H9 (cell line): ENCODE measurements at regions not wholly inside any gene's neighbourhood (a gene's known extent, or its start where the extent isn't known, plus 50 kb on each side); places are given as distances from the start of the nearest gene placed in this dataset.

Source experiments
- DNase-seq: peaks from one replicate; pipeline ENCODE4 v3.0.0-alpha.2; 2017
- H2AFZ ChIP-seq: one replicate; pipeline ENCODE4 v1.6.1; 2013; ENCODE audit warnings: mild to moderate bottlenecking, low read length, control low read depth, moderate library complexity
- H2AK5ac ChIP-seq: 2 replicates; pipeline ENCODE4 v1.6.1; 2013; ENCODE audit warnings: low read length, control low read depth, mixed read lengths; ENCODE audit not compliant: insufficient read length
- H2BK120ac ChIP-seq: one replicate; pipeline ENCODE4 v1.6.1; 2013; ENCODE audit warnings: low read depth, mild to moderate bottlenecking, low read length, control low read depth, inconsistent platforms; ENCODE audit not compliant: poor library complexity, severe bottlenecking
- H2BK12ac ChIP-seq: 2 replicates; pipeline ENCODE4 v1.6.1; 2013; ENCODE audit warnings: low read length, control low read depth, mixed read lengths, low read depth; ENCODE audit not compliant: insufficient read length
- H2BK15ac ChIP-seq: 2 replicates; pipeline ENCODE4 v1.6.1; 2013; ENCODE audit warnings: low read depth, low read length, control low read depth
- H2BK20ac ChIP-seq: one replicate; pipeline ENCODE4 v1.6.1; 2013; ENCODE audit warnings: low read depth, mild to moderate bottlenecking, low read length, control low read depth, inconsistent platforms; ENCODE audit not compliant: poor library complexity, severe bottlenecking
- H2BK5ac ChIP-seq: 2 replicates; pipeline ENCODE4 v1.6.1; 2013; ENCODE audit warnings: low read length, control low read depth, mixed read lengths; ENCODE audit not compliant: insufficient read length
- H3K14ac ChIP-seq: 2 replicates; pipeline ENCODE4 v1.6.1; 2013; ENCODE audit warnings: low read length, control low read depth; ENCODE audit not compliant: insufficient read depth
- H3K18ac ChIP-seq: 2 replicates; pipeline ENCODE4 v1.6.1; 2013; ENCODE audit warnings: low read depth, mild to moderate bottlenecking, mixed read lengths, low read length, control low read depth; ENCODE audit not compliant: insufficient read length
- H3K23ac ChIP-seq: 2 replicates; pipeline ENCODE4 v1.6.1; 2013; ENCODE audit warnings: low read length, control low read depth, mixed read lengths, low read depth; ENCODE audit not compliant: insufficient read length
- H3K23me2 ChIP-seq: 2 replicates; pipeline ENCODE4 v1.6.1; 2013; ENCODE audit warnings: low read depth, mild to moderate bottlenecking, mixed read lengths, low read length, control low read depth; ENCODE audit not compliant: insufficient read length, poor library complexity, severe bottlenecking
- H3K27ac ChIP-seq: 2 replicates; pipeline ENCODE4 v1.5.1; 2013; ENCODE audit warnings: low read length, control low read depth, mixed read lengths, low read depth; ENCODE audit not compliant: insufficient read length
- H3K27me3 ChIP-seq: 2 replicates; pipeline ENCODE4 v1.6.1; 2013; ENCODE audit warnings: low read length, control low read depth, inconsistent platforms; ENCODE audit not compliant: insufficient read depth
- H3K4ac ChIP-seq: 2 replicates; pipeline ENCODE4 v1.6.1; 2013; ENCODE audit warnings: low read depth, mild to moderate bottlenecking, control low read depth, inconsistent platforms, low read length, moderate library complexity
- H3K4me1 ChIP-seq: 2 replicates; pipeline ENCODE4 v1.6.1; 2013; ENCODE audit warnings: low read length, control low read depth, inconsistent platforms; ENCODE audit not compliant: insufficient read depth
- H3K4me2 ChIP-seq: 2 replicates; pipeline ENCODE4 v1.6.1; 2013; ENCODE audit warnings: low read length, control low read depth, mixed read lengths; ENCODE audit not compliant: insufficient read length, insufficient read depth
- H3K56ac ChIP-seq: 2 replicates; pipeline ENCODE4 v1.6.1; 2013; ENCODE audit warnings: low read depth, mild to moderate bottlenecking, mixed read lengths, low read length, control low read depth; ENCODE audit not compliant: insufficient read length
- H3K79me1 ChIP-seq: 2 replicates; pipeline ENCODE4 v1.6.1; 2013; ENCODE audit warnings: low read depth, mild to moderate bottlenecking, moderate library complexity, low read length, control low read depth, inconsistent platforms; ENCODE audit not compliant: insufficient read depth, poor library complexity, severe bottlenecking
- H3K79me2 ChIP-seq: 2 replicates; pipeline ENCODE4 v1.6.1; 2013; ENCODE audit warnings: low read length, control low read depth, inconsistent platforms; ENCODE audit not compliant: insufficient read depth
- H3K9ac ChIP-seq: 2 replicates; pipeline ENCODE4 v1.6.1; 2013; ENCODE audit warnings: low read length, control low read depth, mixed read lengths; ENCODE audit not compliant: insufficient read length; ENCODE audit errors: extremely low read depth
- H3K9me3 ChIP-seq: one replicate; pipeline ENCODE4 v1.6.1; 2013; ENCODE audit warnings: low read depth, low read length, inconsistent platforms; ENCODE audit not compliant: control insufficient read depth
- H3T11ph ChIP-seq: one replicate; pipeline ENCODE4 v1.6.1; 2013; ENCODE audit warnings: mild to moderate bottlenecking, low read length, control low read depth, inconsistent platforms
- H4K20me1 ChIP-seq: one replicate; pipeline ENCODE4 v1.6.1; 2013; ENCODE audit not compliant: control insufficient read depth, insufficient read length, insufficient read depth
- H4K5ac ChIP-seq: 2 replicates; pipeline ENCODE4 v1.6.1; 2013; ENCODE audit warnings: low read depth, mild to moderate bottlenecking, mixed read lengths, low read length, control low read depth; ENCODE audit not compliant: insufficient read length
- H4K8ac ChIP-seq: replicated peaks from 2 replicates; pipeline ENCODE4 v1.6.1; 2013; ENCODE audit warnings: low read length, control low read depth, mixed read lengths, low read depth; ENCODE audit not compliant: insufficient read length
- H4K91ac ChIP-seq: 2 replicates; pipeline ENCODE4 v1.6.1; 2013; ENCODE audit warnings: low read depth, mild to moderate bottlenecking, moderate library complexity, mixed read lengths, low read length, control low read depth; ENCODE audit not compliant: insufficient read length
- H3K27ac Mint-ChIP-seq, 3 experiments: 2 replicates in 2 of 3; 3 replicates in 1 of 3; pipeline ENCODE4 v1.8.0; 2020 to 2021; ENCODE audit warnings: mixed read lengths in 3 of 3, mild to moderate bottlenecking in 1 of 3, moderate library complexity in 1 of 3
- H3K27me3 Mint-ChIP-seq: 2 replicates; pipeline ENCODE4 v1.8.0; 2021; ENCODE audit warnings: low read depth, mild to moderate bottlenecking, moderate library complexity, mixed read lengths
- H3K36me3 Mint-ChIP-seq, 3 experiments: 2 replicates in 2 of 3; 3 replicates in 1 of 3; pipeline ENCODE4 v1.8.0; 2020 to 2021; ENCODE audit warnings: low read depth in 3 of 3, mixed read lengths in 3 of 3; ENCODE audit not compliant: insufficient read depth in 1 of 3
- H3K4me1 Mint-ChIP-seq, 2 experiments: 2 replicates each; pipeline ENCODE4 v1.8.0; 2020; ENCODE audit warnings: mixed read lengths in 2 of 2
- H3K4me3 Mint-ChIP-seq, 2 experiments: 2 replicates in 1 of 2; 3 replicates in 1 of 2; pipeline ENCODE4 v1.8.0; 2020 to 2021; ENCODE audit warnings: mild to moderate bottlenecking in 2 of 2, mixed read lengths in 2 of 2, moderate library complexity in 1 of 2
- H3K9me3 Mint-ChIP-seq, 2 experiments: 2 replicates in 1 of 2; 3 replicates in 1 of 2; pipeline ENCODE4 v1.8.0; 2020; ENCODE audit warnings: mild to moderate bottlenecking in 2 of 2, mixed read lengths in 2 of 2, moderate library complexity in 1 of 2
- WGBS: extraction: QIAGEN DNeasy Blood & Tissue Kit; methylation state at CpG from one replicate; pipeline ENCODE4 v1.1.7; 2013; ENCODE audit warnings: missing lambda C conversion rate, low lambda C conversion rate, mixed read lengths; ENCODE audit not compliant: insufficient read length; ENCODE audit errors: extremely low coverage; 5-methylcytosine and 5-hydroxymethylcytosine counted together
- TF ChIP-seq, protein P1 (sequence below): fragments of 200-600 bp; sonication (generic); conservative IDR thresholded peaks from 3 replicates; pipeline ENCODE4 v1.8.0; 2021; ENCODE audit warnings: antibody characterized with exemption, mild to moderate bottlenecking

GRCh38 chr9:135215571-135216161 is 128.2 kb downstream of the OLFM1 start:
- peaks cover 0 to 5% (median 4%) of the 10 kb centered on the region in 3 experiments; a peak in 4 of 7 replicates for H3K36me3 Mint-ChIP-seq
- peaks cover 7% of the 10 kb centered on the region in 2 experiments for H3K9me3 Mint-ChIP-seq
- no peak overlapping the region for H2AK5ac ChIP-seq
- no peak overlapping the region for H2BK5ac ChIP-seq
- no peak overlapping the region for H4K91ac ChIP-seq
- H3K4ac ChIP-seq, result no peak overlapping the region
- no peaks in the 10 kb centered on the region for H3K23me2 ChIP-seq
- H4K5ac ChIP-seq, result no peak overlapping the region
- no peak overlapping the region for H2BK20ac ChIP-seq
- H3K4me1 ChIP-seq, result peaks cover 8% of the 10 kb centered on the region; the same call in 1 of the 2 replicates
- H3K4me2 ChIP-seq, result no peak overlapping the region
- no peaks in the 10 kb centered on the region for H4K20me1 ChIP-seq
- H2BK12ac ChIP-seq, result no peak overlapping the region
- H3K27ac Mint-ChIP-seq, result no peak overlapping the region
- H2BK120ac ChIP-seq, result no peak overlapping the region
- H3K56ac ChIP-seq, result no peak overlapping the region
- no peak overlapping the region for H4K8ac ChIP-seq
- TF ChIP-seq, protein P1, sequence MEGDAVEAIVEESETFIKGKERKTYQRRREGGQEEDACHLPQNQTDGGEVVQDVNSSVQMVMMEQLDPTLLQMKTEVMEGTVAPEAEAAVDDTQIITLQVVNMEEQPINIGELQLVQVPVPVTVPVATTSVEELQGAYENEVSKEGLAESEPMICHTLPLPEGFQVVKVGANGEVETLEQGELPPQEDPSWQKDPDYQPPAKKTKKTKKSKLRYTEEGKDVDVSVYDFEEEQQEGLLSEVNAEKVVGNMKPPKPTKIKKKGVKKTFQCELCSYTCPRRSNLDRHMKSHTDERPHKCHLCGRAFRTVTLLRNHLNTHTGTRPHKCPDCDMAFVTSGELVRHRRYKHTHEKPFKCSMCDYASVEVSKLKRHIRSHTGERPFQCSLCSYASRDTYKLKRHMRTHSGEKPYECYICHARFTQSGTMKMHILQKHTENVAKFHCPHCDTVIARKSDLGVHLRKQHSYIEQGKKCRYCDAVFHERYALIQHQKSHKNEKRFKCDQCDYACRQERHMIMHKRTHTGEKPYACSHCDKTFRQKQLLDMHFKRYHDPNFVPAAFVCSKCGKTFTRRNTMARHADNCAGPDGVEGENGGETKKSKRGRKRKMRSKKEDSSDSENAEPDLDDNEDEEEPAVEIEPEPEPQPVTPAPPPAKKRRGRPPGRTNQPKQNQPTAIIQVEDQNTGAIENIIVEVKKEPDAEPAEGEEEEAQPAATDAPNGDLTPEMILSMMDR, result no peak
- H3T11ph ChIP-seq, result no peak overlapping the region
- no peak overlapping the region for H3K9ac ChIP-seq
- H3K14ac ChIP-seq, result no peak overlapping the region
- H3K27me3 ChIP-seq, result no peaks in the 10 kb centered on the region
- no peak overlapping the region for H3K27ac ChIP-seq
- no peaks in the 10 kb centered on the region for H3K79me2 ChIP-seq
- WGBS, result no CpG with 5 or more reads among the region's 14 CpGs
- DNase-seq, result no peak
- H3K4me3 Mint-ChIP-seq, result no peak overlapping the region
- no peaks in the 10 kb centered on the region for H3K79me1 ChIP-seq
- H3K4me1 Mint-ChIP-seq, result peaks cover 27 to 50% of the 10 kb centered on the region in 2 experiments
- H3K23ac ChIP-seq, result no peak overlapping the region
- H3K9me3 ChIP-seq, result no peaks in the 10 kb centered on the region
- H3K18ac ChIP-seq, result no peak overlapping the region
- H2BK15ac ChIP-seq, result no peak overlapping the region
- H2AFZ ChIP-seq, result no peak overlapping the region
- peaks cover 6% of the 10 kb centered on the region for H3K27me3 Mint-ChIP-seq
